HG02885 (cell line): ENCODE measurements at regions not wholly inside any gene's neighbourhood (a gene's known extent, or its start where the extent isn't known, plus 50 kb on each side); places are given as distances from the start of the nearest gene placed in this dataset.

Source experiments
- ATAC-seq: cut with Tn5 transposase; IDR thresholded peaks from one replicate; pipeline ENCODE4 v1.9.1; 2021; ENCODE audit warnings: mild to moderate bottlenecking; ENCODE audit not compliant: unreplicated experiment, poor library complexity

DNA sequence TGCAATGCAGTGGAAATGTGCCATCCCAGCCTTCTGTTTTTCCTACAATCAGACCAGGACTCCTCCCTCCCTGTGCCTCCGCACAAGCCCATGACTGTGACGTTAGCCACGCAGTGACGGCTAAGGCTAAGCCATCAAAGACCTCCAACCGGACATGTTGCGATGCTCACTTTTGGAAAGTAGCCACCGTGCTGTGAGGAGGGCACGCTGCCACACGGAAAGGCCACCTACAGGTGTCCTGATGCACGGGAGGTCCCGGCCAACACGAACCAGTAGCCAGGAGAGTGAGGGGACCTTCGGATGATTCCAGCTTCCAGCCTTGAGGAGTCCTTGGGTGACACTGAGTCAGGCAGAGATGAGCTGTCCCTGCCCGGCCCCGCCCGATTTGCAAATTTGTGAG, 53.9 kb downstream of the FOXL1 start:
- no peak for ATAC-seq

DNA sequence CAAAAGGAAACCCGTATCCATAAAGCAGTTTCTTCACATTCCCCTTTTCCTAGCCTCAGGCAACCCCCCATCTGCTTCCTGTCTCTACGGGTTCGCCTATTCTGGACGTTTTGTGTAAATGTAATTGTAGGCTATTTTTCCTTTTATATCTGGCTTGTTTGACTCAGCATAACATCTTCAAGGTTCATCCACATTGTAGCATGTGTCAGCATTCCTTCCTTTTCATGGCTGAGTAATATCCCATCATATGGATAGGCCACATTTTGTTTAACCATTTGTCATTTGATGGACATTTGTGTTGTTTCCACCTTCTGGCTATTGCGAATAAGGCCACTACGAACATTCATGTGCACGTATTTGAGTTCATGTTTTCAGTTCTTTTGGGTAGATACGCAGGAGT, 54.6 kb downstream of the FOXL1 start:
- ATAC-seq, result no peak

- no peak for ATAC-seq
Observed at GRCh38 chr16:86634292-86634691, 55.9 kb downstream of the FOXL1 start.

DNA sequence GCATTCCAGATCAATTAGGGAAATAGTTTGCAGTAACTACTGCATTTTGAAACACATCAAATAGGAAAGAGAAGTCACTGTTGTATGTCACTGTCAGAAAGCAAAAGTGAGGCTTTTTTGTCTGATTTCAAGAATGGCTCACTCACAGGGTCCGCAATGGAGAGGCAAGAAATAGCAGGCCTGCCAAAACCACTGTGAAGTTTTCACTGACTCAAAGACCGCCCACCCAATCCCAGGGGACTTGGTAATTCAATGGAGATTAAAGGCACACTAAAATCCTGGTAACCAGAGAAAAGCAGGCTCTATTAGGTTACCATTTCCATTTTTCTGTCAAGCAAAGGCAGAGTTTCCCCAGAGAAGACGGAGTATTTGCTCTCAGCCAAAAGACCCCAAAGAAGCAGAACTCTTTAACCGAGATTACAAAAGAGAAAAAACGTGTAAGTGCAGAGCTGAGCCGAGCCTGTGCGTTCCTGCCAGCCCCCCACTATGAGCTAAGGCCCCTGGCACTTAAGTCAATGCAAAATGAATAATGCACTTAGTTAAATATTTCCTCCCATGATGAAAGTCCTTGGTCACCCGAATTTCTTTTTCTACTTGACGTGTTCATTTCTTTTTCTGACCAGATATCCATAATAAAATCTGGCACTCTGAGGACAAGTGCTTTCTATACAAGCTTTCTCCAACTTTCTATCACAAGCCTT, 57.0 kb downstream of the FOXL1 start:
- no peak for ATAC-seq

DNA sequence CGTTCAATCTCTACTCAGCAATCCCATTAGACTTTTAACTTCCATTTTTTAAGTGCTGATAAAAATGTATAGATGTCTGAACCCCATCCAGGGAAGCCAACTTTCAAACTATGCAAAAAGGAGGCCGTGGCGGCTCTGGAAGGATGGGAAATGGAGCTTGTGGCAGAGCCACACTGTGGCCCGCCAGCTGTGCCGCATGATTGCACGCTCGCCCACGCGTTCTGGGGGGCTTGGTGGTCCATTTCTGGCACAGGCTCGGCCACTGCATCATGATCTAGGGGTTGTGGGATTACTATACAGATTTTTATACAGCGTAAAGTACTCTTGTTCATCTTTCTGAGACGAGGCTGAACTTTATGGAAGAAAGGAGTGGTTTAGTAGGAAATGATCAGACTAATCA, 57.6 kb downstream of the FOXL1 start:
- no peak for ATAC-seq

- no peak for ATAC-seq
Observed at GRCh38 chr16:86637744-86638143, 59.4 kb downstream of the FOXL1 start.

GRCh38 chr16:86638642-86639041, 60.3 kb downstream of the FOXL1 start:
- no peak for ATAC-seq

GRCh38 chr16:86639354-86639753, 61.0 kb downstream of the FOXL1 start:
- no peak for ATAC-seq

- ATAC-seq, result no peak
Observed at GRCh38 chr16:86640265-86640843, 62.0 kb downstream of the FOXL1 start.

GRCh38 chr16:86642087-86642486, 63.7 kb downstream of the FOXL1 start:
- ATAC-seq, result no peak

GRCh38 chr16:86643671-86644070, 65.3 kb downstream of the FOXL1 start:
- no peak for ATAC-seq

GRCh38 chr16:86647561-86647960, 69.2 kb downstream of the FOXL1 start:
- no peak for ATAC-seq

DNA sequence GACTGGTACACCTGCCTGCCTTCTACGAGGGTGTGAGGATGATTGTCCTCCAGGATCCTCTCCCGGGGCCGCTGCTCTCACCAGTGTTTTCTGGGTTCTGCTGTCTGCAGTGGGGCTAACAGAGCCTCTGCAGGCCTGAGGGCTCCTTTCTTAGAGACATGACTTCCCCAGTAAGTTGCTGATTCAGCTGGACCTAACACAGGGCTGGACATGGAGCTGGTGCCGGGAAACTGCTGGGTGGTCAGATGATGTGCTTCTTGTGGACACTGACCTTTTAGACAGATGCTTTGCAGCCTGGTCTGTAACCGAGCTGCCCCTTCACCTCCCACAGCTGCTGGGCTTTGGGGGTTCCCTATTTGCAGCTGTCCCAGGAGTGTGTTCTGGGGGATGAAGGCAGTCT, 71.5 kb downstream of the FOXL1 start:
- ATAC-seq, result no peak

- ATAC-seq, result no peak
Observed at GRCh38 chr16:86651013-86651627, 72.8 kb downstream of the FOXL1 start.

GRCh38 chr16:86651823-86652222, 73.5 kb downstream of the FOXL1 start:
- ATAC-seq, result no peak

DNA sequence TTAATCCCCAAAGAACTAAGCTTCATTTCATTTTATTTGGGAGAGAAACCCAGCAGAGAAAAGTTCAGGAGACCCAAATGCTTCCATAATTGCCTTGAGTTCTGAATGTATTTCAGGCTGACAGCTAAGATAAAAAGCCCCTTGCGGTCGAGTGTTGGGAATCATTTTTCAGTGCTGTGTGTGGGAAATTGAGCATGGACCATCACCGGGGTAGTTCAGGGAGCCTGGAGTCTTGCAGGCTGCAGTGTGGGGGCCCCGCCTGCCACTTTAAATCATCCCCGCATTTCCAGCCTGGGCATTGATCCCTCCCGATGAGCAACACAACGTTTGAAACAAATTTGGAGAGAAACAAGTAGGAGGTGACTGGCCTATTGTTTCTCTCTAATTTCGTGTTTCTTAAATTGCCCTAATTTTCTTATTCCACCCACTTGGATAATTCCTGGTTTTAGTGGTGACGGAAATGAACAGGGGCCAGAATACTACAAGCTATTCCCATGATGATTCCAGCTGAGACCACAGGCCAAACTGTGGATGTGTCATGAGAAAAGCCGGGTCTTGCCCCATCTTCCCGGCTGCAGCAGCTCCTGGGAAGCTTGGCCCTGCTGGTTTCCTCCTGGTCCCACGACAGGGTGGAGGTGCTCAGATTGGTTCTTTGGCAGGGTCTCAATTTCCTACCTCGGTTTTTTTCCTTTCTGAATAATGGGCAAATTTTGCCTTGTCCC, 75.1 kb downstream of the FOXL1 start:
- ATAC-seq, result no peak

- ATAC-seq, result no peak
Observed at GRCh38 chr16:86657972-86658371, 79.6 kb downstream of the FOXL1 start.

GRCh38 chr16:86660623-86661022, 82.3 kb downstream of the FOXL1 start:
- no peak for ATAC-seq

- ATAC-seq, result no peak
Observed at GRCh38 chr16:86661706-86662105, 83.4 kb downstream of the FOXL1 start.

GRCh38 chr16:86662195-86662594, 83.8 kb downstream of the FOXL1 start:
- no peak for ATAC-seq

- no peak for ATAC-seq
Observed at GRCh38 chr16:86662740-86663139, 84.4 kb downstream of the FOXL1 start.
